GM23338 (cell line): ENCODE measurements at regions not wholly inside any gene's neighbourhood (a gene's known extent, or its start where the extent isn't known, plus 50 kb on each side); places are given as distances from the start of the nearest gene placed in this dataset.

Source experiments
- ATAC-seq: fragments of 200-7000 bp; cut with Tn5 transposase; 3 replicates; pipeline ENCODE4 v1.9.1; 2020
- DNase-seq: peaks from one replicate; pipeline ENCODE4 v3.0.0-alpha.2; 2015; ENCODE audit warnings: low spot score
- H2AFZ ChIP-seq: fragments of 200-600 bp; sonication (generic); 2 replicates; pipeline ENCODE4 v1.8.0; 2016; ENCODE audit warnings: antibody characterized with exemption, mild to moderate bottlenecking, moderate library complexity
- H3F3A ChIP-seq: fragments of 200-600 bp; sonication (generic); replicated peaks from 2 replicates; pipeline ENCODE4 v1.8.0; 2017; ENCODE audit warnings: antibody characterized with exemption, mixed run types, low read depth
- H3K27ac ChIP-seq: fragments of 200-600 bp; sonication (generic); 2 replicates; pipeline ENCODE4 v1.6.1; 2016; ENCODE audit warnings: low read depth
- H3K27me3 ChIP-seq: fragments of 200-600 bp; sonication (generic); 2 replicates; pipeline ENCODE4 v1.8.0; 2016; ENCODE audit warnings: mild to moderate bottlenecking, mixed run types, moderate library complexity; ENCODE audit not compliant: insufficient read depth
- H3K36me3 ChIP-seq: fragments of 200-600 bp; sonication (generic); 2 replicates; pipeline ENCODE4 v1.8.0; 2016; ENCODE audit warnings: mild to moderate bottlenecking; ENCODE audit not compliant: insufficient read depth
- H3K4me1 ChIP-seq: fragments of 200-600 bp; sonication (generic); 2 replicates; pipeline ENCODE4 v1.8.0; 2016; ENCODE audit warnings: mild to moderate bottlenecking, moderate library complexity; ENCODE audit not compliant: insufficient read depth
- H3K4me2 ChIP-seq: fragments of 200-600 bp; sonication (generic); 2 replicates; pipeline ENCODE4 v1.7.1; 2017; ENCODE audit warnings: mixed run types
- H3K4me3 ChIP-seq: fragments of 200-600 bp; sonication (generic); 2 replicates; pipeline ENCODE4 v1.6.1; 2016; ENCODE audit warnings: mixed run types
- H3K79me2 ChIP-seq: fragments of 200-600 bp; sonication (generic); replicated peaks from 2 replicates; pipeline ENCODE4 v1.8.0; 2017; ENCODE audit warnings: mild to moderate bottlenecking; ENCODE audit not compliant: insufficient read depth
- H3K9me2 ChIP-seq: fragments of 200-600 bp; sonication (generic); 2 replicates; pipeline ENCODE4 v1.8.0; 2017; ENCODE audit not compliant: insufficient read depth
- H4K20me1 ChIP-seq: fragments of 200-600 bp; sonication (generic); replicated peaks from 2 replicates; pipeline ENCODE4 v1.8.0; 2017; ENCODE audit warnings: mild to moderate bottlenecking; ENCODE audit not compliant: insufficient read depth
- H3K27ac Mint-ChIP-seq: 2 replicates; pipeline ENCODE4 v1.8.0; 2020; ENCODE audit warnings: inconsistent platforms, mild to moderate bottlenecking, moderate library complexity, mixed read lengths
- H3K27me3 Mint-ChIP-seq: 3 replicates; pipeline ENCODE4 v1.8.0; 2022; ENCODE audit warnings: low read depth, mild to moderate bottlenecking, moderate library complexity, mixed read lengths, inconsistent platforms; ENCODE audit not compliant: insufficient read depth, poor library complexity
- H3K36me3 Mint-ChIP-seq: 3 replicates; pipeline ENCODE4 v1.8.0; 2021; ENCODE audit warnings: low read depth, mild to moderate bottlenecking, inconsistent platforms, moderate library complexity, mixed read lengths
- H3K4me1 Mint-ChIP-seq: 3 replicates; pipeline ENCODE4 v1.8.0; 2020; ENCODE audit warnings: mild to moderate bottlenecking, inconsistent platforms, mixed read lengths
- H3K4me3 Mint-ChIP-seq: 3 replicates; pipeline ENCODE4 v1.8.0; 2021; ENCODE audit warnings: moderate library complexity, mild to moderate bottlenecking, inconsistent platforms, mixed read lengths
- H3K9me3 Mint-ChIP-seq: 3 replicates; pipeline ENCODE4 v1.8.0; 2020; ENCODE audit warnings: moderate library complexity, mild to moderate bottlenecking, inconsistent platforms, mixed read lengths
- CREB1 ChIP-seq: fragments of 250-450 bp; sonication (Bioruptor Pico); IDR thresholded peaks from 2 replicates; pipeline ENCODE4 v1.5.0; 2020; ENCODE audit warnings: low read depth, mild to moderate bottlenecking, moderate library complexity
- CTCF ChIP-seq, 2 experiments: fragments of 200-600 bp in 1 of 2; sonication (generic) in 1 of 2; conservative IDR thresholded peaks; 2 replicates each; pipeline versions ENCODE4 v1.5.1 to v1.6.1; 2016 to 2017; ENCODE audit warnings: antibody characterized with exemption in 2 of 2, low read depth in 2 of 2, mild to moderate bottlenecking in 2 of 2, moderate library complexity in 1 of 2
- EZH2 ChIP-seq: fragments of 200-600 bp; sonication (generic); IDR thresholded peaks from one replicate; pipeline ENCODE4 v1.8.0; 2017; ENCODE audit warnings: antibody characterized with exemption, mild to moderate bottlenecking, low read depth; ENCODE audit not compliant: unreplicated experiment
- EZH2phosphoT487 ChIP-seq: fragments of 200-600 bp; sonication (generic); IDR thresholded peaks from one replicate; pipeline ENCODE4 v1.8.1; 2018; ENCODE audit warnings: antibody characterized with exemption; ENCODE audit not compliant: unreplicated experiment
- JUNB ChIP-seq: IDR thresholded peaks from one replicate; pipeline ENCODE4 v1.6.1; 2016; ENCODE audit warnings: antibody characterized with exemption; ENCODE audit not compliant: unreplicated experiment
- NANOG ChIP-seq: IDR thresholded peaks from 2 replicates; pipeline ENCODE4 v1.6.1; 2016; ENCODE audit warnings: antibody characterized with exemption, borderline replicate concordance
- REST ChIP-seq: IDR thresholded peaks from one replicate; pipeline ENCODE4 v1.6.1; 2018; ENCODE audit warnings: antibody characterized with exemption; ENCODE audit not compliant: unreplicated experiment
- STAT1 ChIP-seq: IDR thresholded peaks from one replicate; pipeline ENCODE4 v1.6.1; 2016; ENCODE audit warnings: antibody characterized with exemption; ENCODE audit not compliant: unreplicated experiment
- ZNF114 ChIP-seq: fragments of 250-450 bp; sonication (Bioruptor Pico); IDR thresholded peaks from 2 replicates; pipeline ENCODE4 v1.5.0; 2020; ENCODE audit warnings: mild to moderate bottlenecking, moderate library complexity
- ZNF331 ChIP-seq: fragments of 250-450 bp; sonication (Bioruptor Pico); IDR thresholded peaks from 2 replicates; pipeline ENCODE4 v1.5.0; 2020; ENCODE audit warnings: low read depth, mild to moderate bottlenecking, moderate library complexity

- no peak overlapping the region for H3K27ac Mint-ChIP-seq
- no peak overlapping the region for H3K27ac ChIP-seq
- H3K4me3 Mint-ChIP-seq, result no peak overlapping the region
- no peaks in the 10 kb centered on the region for H3K4me1 ChIP-seq
- H3K27me3 Mint-ChIP-seq, result no peaks in the 10 kb centered on the region
- no peaks in the 10 kb centered on the region for H3K36me3 ChIP-seq
- no peaks in the 10 kb centered on the region for H4K20me1 ChIP-seq
- H2AFZ ChIP-seq, result no peak overlapping the region
- H3K9me3 Mint-ChIP-seq, result no peaks in the 10 kb centered on the region
- no peak for ATAC-seq
- no peak for DNase-seq
- 0 out of 2 replicates have a peak, but pooled peaks cover 6% of the 10 kb centered on the region for H3K9me2 ChIP-seq
- TF ChIP-seq EZH2, result no peak
- TF ChIP-seq REST, result no peak
- H3K4me3 ChIP-seq, result no peak overlapping the region
- H3K36me3 Mint-ChIP-seq, result no peaks in the 10 kb centered on the region; the same call in 2 of the 3 replicates
- no peaks in the 10 kb centered on the region for H3K79me2 ChIP-seq
- no peaks in the 10 kb centered on the region for H3K27me3 ChIP-seq
- no peaks in the 10 kb centered on the region for H3F3A ChIP-seq
- H3K4me2 ChIP-seq, result no peak overlapping the region
- H3K4me1 Mint-ChIP-seq, result no peaks in the 10 kb centered on the region
Measured at GRCh38 chr4:132313852-132314251, 835.2 kb upstream of the PCDH10 start.

GRCh38 chr4:132316738-132317137 is 832.4 kb upstream of the PCDH10 start:
- H3K4me1 ChIP-seq, result no peaks in the 10 kb centered on the region
- no peak overlapping the region for H2AFZ ChIP-seq
- Mint-ChIP-seq H3K36me3 (peaks cover 5% of the 10 kb centered on the region), H3K27ac (no peak overlapping the region), H3K27me3 (no peaks in the 10 kb centered on the region), H3K4me3 (no peak overlapping the region), H3K9me3 (peaks cover 5% of the 10 kb centered on the region; the same call in 2 of the 3 replicates), H3K4me1 (no peaks in the 10 kb centered on the region)
- H3K4me2 ChIP-seq, result no peak overlapping the region
- ATAC-seq (no peak), DNase-seq (no peak)
- no peak overlapping the region for H3K4me3 ChIP-seq
- H3K27me3 ChIP-seq, result no peaks in the 10 kb centered on the region
- H3F3A ChIP-seq, result no peaks in the 10 kb centered on the region
- no peaks in the 10 kb centered on the region for H4K20me1 ChIP-seq
- H3K27ac ChIP-seq, result no peak overlapping the region
- H3K9me2 ChIP-seq, result 0 out of 2 replicates have a peak, but pooled peaks cover 6% of the 10 kb centered on the region
- no peaks in the 10 kb centered on the region for H3K79me2 ChIP-seq
- no peaks in the 10 kb centered on the region for H3K36me3 ChIP-seq
- TF ChIP-seq CREB1 (CRISPR knock-in tag), result no peak
- TF ChIP-seq ZNF331 (CRISPR knock-in tag), result no peak
- TF ChIP-seq ZNF114 (CRISPR knock-in tag), result no peak
- TF ChIP-seq JUNB, result no peak
- TF ChIP-seq EZH2phosphoT487, result no peak
- TF ChIP-seq STAT1, result no peak
- TF ChIP-seq CTCF (conservative IDR thresholded peaks at IDR 0.05; ENCODE audit: low read depth in 2 of 2), result no peak
- TF ChIP-seq NANOG, result no peak
